ENCODE measurements at regions not wholly inside any gene's neighbourhood (a gene's known extent, or its start where the extent isn't known, plus 50 kb on each side); places are given as distances from the start of the nearest gene placed in this dataset.

DNA sequence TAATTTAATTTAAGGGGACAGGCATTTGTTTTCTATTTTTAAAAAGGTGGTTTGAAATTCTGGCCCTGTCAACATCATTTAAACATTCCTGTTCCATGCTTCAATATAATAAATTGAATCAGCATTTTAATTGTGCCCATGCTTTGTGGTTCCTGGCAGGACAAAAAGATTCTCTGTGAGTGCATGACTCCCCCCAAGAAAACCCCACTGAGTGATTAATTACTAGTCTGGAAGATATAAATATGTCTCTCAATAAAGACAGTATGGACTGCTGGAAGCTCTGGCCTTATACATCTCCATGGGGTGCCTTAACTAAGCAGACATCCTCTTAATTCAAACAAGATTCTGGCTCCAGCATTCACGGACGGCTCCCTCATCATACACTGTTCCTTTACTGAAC, 95.0 kb upstream of the PSMD7 start:
- no peak for DNase-seq
- H3K27ac ChIP-seq: no peak overlapping the region
- TF ChIP-seq POLR2AphosphoS5 (IDR thresholded peaks at IDR 0.05) (no peak), POLR2A (IDR thresholded peaks at IDR 0.05) (no peak), EP300 (IDR thresholded peaks at IDR 0.05; ENCODE audit: low read depth) (no peak)
- TF ChIP-seq, protein P1, sequence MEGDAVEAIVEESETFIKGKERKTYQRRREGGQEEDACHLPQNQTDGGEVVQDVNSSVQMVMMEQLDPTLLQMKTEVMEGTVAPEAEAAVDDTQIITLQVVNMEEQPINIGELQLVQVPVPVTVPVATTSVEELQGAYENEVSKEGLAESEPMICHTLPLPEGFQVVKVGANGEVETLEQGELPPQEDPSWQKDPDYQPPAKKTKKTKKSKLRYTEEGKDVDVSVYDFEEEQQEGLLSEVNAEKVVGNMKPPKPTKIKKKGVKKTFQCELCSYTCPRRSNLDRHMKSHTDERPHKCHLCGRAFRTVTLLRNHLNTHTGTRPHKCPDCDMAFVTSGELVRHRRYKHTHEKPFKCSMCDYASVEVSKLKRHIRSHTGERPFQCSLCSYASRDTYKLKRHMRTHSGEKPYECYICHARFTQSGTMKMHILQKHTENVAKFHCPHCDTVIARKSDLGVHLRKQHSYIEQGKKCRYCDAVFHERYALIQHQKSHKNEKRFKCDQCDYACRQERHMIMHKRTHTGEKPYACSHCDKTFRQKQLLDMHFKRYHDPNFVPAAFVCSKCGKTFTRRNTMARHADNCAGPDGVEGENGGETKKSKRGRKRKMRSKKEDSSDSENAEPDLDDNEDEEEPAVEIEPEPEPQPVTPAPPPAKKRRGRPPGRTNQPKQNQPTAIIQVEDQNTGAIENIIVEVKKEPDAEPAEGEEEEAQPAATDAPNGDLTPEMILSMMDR (IDR thresholded peaks at IDR 0.05): no peak
- WGBS, 2 donors (ENCODE audit: low coverage in 1 of 2): 73 to 91% methylated on average over 2 of the region's 2 CpGs
- H3K27me3 ChIP-seq: no peaks in the 10 kb centered on the region
- in situ Hi-C loops (cut with MboI; ENCODE audit: low pct_ligation_motif_present in 1 of 4, low pct_unique_long_range_greater_than_20kb in 1 of 4, low sequenced_read_pairs in 3 of 4) (no loop called here), intact Hi-C loops (cut with DNase I; ENCODE audit: low total_unique reads) (no loop called here)
- H3K4me3 ChIP-seq: no peak overlapping the region
- no peaks in the 10 kb centered on the region for H3K4me1 ChIP-seq
- H3K36me3 ChIP-seq: no peaks in the 10 kb centered on the region
- no peaks in the 10 kb centered on the region for H3K9me3 ChIP-seq

DNA sequence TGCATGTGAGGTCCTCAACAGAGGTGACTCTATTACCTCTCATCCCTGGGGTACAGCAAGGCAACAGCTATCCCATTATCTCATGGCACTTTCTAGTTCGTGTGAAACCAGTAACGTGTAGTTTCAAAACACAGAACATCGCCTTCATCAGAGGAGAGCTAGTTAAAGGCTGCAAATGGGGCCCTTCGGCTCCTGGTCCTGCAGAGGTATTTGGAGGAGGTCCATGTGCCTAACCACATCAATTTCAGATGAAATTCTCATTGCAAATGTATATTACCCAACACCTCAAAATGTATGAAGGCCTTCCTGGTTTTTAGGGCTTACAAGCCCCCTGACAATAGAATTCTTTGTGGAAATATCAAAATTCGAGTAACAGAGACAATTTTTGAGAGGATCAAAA, 95.7 kb upstream of the PSMD7 start:
- Histone ChIP-seq H3K4me1 (no peaks in the 10 kb centered on the region), H3K9me3 (no peaks in the 10 kb centered on the region), H3K4me3 (no peak overlapping the region), H3K27me3 (no peaks in the 10 kb centered on the region), H3K36me3 (no peaks in the 10 kb centered on the region), H3K27ac (no peak overlapping the region)
- TF ChIP-seq POLR2AphosphoS5 (IDR thresholded peaks at IDR 0.05) (no peak), POLR2A (IDR thresholded peaks at IDR 0.05) (no peak)
- WGBS, 2 donors (ENCODE audit: low coverage in 1 of 2): 72 to 73% methylated on average over 4 to 5 of the region's 5 CpGs
- in situ Hi-C loops (cut with MboI; ENCODE audit: low pct_ligation_motif_present in 1 of 4, low pct_unique_long_range_greater_than_20kb in 1 of 4, low sequenced_read_pairs in 3 of 4) (no loop called here), intact Hi-C loops (cut with DNase I; ENCODE audit: low total_unique reads) (no loop called here)
- no peak for DNase-seq

DNA sequence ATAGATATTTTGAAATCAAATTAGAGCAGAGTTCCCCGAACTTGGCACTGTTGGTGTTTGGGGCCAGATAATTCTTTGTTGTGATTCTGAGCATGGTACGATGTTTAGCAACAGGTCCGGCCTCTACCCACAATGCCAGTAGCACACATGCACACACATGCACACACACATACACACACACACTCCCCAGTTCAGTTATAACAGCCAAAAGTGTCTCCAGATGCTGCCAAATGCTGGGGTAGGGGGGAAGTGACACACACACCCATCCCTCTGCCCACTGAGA, 96.8 kb upstream of the PSMD7 start:
- no peak overlapping the region for H3K27ac ChIP-seq
- intact Hi-C loops (cut with DNase I; ENCODE audit: low total_unique reads): no loop called here
- no peak for TF ChIP-seq POLR2AphosphoS5 (IDR thresholded peaks at IDR 0.05)
- TF ChIP-seq, protein P1 (IDR thresholded peaks at IDR 0.05): no peak
- TF ChIP-seq POLR2A (IDR thresholded peaks at IDR 0.05): no peak
- TF ChIP-seq EP300 (IDR thresholded peaks at IDR 0.05; ENCODE audit: low read depth): no peak

DNA sequence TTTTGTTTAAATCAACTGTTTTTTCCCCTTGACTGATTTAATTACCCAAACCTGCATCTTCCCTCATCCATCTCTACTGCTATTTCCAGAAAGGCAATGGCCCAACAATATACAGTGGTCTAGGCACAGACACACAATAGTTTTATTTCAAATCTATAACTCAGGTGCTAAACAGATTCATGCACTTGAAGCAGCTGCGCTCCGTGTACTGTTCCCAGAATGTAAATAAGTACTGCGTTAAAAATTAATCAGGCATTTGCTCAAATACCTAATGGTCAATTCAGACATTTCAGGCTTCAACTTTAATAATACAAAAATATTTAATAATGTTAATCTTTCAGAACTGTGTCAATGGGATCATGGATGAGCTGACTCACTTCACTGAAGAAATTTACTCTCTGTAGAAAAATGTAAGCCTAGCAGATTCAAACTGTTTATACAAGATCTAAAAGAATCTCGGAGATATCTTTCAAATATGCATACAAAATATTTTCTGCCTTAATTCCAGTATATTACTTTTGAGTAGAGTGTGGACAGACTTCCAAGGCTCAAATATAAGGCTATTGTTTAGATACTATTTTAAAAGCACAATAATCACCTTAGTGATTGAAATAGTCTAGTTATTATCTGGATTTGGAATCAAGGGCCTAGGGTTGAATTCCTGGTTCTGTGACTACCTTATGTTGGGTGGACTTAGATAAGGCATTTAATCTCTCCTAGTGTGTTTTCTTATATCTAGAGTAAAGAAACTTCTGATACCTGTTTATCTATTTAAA, 97.4 kb upstream of the PSMD7 start:
- TF ChIP-seq POLR2A (IDR thresholded peaks at IDR 0.05) (no peak), POLR2AphosphoS5 (IDR thresholded peaks at IDR 0.05) (no peak), EP300 (IDR thresholded peaks at IDR 0.05; ENCODE audit: low read depth) (no peak)
- TF ChIP-seq, protein P1 (IDR thresholded peaks at IDR 0.05): no peak
- intact Hi-C loops (cut with DNase I; ENCODE audit: low total_unique reads) (no loop called here), in situ Hi-C loops (cut with MboI; ENCODE audit: low pct_ligation_motif_present in 1 of 4, low pct_unique_long_range_greater_than_20kb in 1 of 4, low sequenced_read_pairs in 3 of 4) (no loop called here)
- no peaks in the 10 kb centered on the region for H3K9me3 ChIP-seq
- no peak overlapping the region for H3K4me3 ChIP-seq
- H3K4me1 ChIP-seq: no peaks in the 10 kb centered on the region
- H3K27me3 ChIP-seq: no peaks in the 10 kb centered on the region
- no peaks in the 10 kb centered on the region for H3K36me3 ChIP-seq
- H3K27ac ChIP-seq: no peak overlapping the region
- 52 to 57% methylated on average over 4 of the region's 4 CpGs for WGBS, 2 donors (ENCODE audit: low coverage in 1 of 2)
- DNase-seq: no peak

More for the DNA sequence above, 96.8 kb upstream of the PSMD7 start:
- no peaks in the 10 kb centered on the region for H3K9me3 ChIP-seq
- no peaks in the 10 kb centered on the region for H3K36me3 ChIP-seq
- no peak for DNase-seq
- H3K4me3 ChIP-seq: no peak overlapping the region
- in situ Hi-C loops (cut with MboI; ENCODE audit: low pct_ligation_motif_present in 1 of 4, low pct_unique_long_range_greater_than_20kb in 1 of 4, low sequenced_read_pairs in 3 of 4): no loop called here
- no peaks in the 10 kb centered on the region for H3K4me1 ChIP-seq
- no peaks in the 10 kb centered on the region for H3K27me3 ChIP-seq
- WGBS, 2 donors (ENCODE audit: low coverage in 1 of 2): 84% methylated on average over 3 of the region's 3 CpGs; no CpG with 5 or more reads in 1 of the 2 donors

DNA sequence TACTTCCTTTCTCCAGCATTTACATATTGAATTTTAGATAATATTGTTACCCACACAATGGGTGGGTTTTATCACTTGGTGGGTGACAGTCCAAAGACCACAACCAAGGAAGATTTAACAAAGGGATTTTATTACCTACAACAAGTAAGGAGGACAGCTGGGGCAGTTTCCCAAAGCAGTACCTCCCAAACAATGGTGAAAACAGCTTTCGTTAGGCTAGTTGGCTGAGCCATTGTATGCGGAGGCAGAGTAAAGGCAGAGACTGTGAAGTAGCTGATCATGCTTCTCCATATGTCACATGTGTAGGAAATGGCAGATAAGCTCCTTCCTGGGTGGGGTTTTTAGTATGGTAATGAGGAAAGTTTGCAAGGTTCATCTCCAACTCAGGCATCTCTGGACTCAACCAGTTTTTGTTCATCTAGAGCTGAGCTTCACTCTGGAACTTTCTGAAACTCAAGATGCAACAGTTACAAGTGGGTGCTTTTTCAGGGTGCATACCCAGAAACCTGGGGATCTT, 104.3 kb upstream of the PSMD7 start:
- H3K36me3 ChIP-seq: no peaks in the 10 kb centered on the region
- no peak overlapping the region for H3K27ac ChIP-seq
- no peaks in the 10 kb centered on the region for H3K4me1 ChIP-seq
- TF ChIP-seq POLR2AphosphoS5 (IDR thresholded peaks at IDR 0.05) (no peak), POLR2A (IDR thresholded peaks at IDR 0.05) (no peak), EP300 (IDR thresholded peaks at IDR 0.05; ENCODE audit: low read depth) (no peak)
- TF ChIP-seq, protein P1 (IDR thresholded peaks at IDR 0.05): no peak
- no peaks in the 10 kb centered on the region for H3K27me3 ChIP-seq
- in situ Hi-C loops (cut with MboI; ENCODE audit: low pct_ligation_motif_present in 1 of 4, low pct_unique_long_range_greater_than_20kb in 1 of 4, low sequenced_read_pairs in 3 of 4): no loop called here
- intact Hi-C loops (cut with DNase I; ENCODE audit: low total_unique reads): no loop called here
- no peaks in the 10 kb centered on the region for H3K9me3 ChIP-seq
- no peak overlapping the region for H3K4me3 ChIP-seq
- 67 to 87% methylated on average over 2 of the region's 2 CpGs for WGBS, 2 donors (ENCODE audit: low coverage in 1 of 2)
- no peak for DNase-seq
